ENCODE measurements at regions not wholly inside any gene's neighbourhood (a gene's known extent, or its start where the extent isn't known, plus 50 kb on each side); places are given as distances from the start of the nearest gene placed in this dataset.
"Not testable (repeated sequence)": the region's sequence is repeated elsewhere in the genome, so short reads cannot be mapped to it uniquely, and the experiment has no call there.

DNA sequence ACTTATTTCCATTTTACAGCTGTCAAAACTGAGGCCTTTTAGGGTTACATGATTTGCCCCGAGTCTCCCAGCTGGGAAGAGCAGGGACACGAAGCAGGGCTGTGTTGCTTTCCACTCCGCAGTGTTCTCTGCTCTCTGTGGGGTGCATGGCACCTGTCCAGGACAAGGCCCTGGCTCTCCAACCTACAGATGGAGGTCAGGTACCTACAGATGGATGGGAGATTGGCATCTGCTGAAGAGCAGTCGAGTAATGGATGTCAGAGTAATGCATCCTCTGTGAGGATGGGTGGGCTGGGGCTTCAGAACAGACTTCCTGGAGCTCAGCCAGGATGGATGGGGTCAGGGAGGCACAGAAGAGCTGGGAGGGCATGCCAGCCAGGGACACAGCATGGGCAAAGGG is 85.0 kb downstream of the EMX2 start:
- TF ChIP-seq, protein P1, sequence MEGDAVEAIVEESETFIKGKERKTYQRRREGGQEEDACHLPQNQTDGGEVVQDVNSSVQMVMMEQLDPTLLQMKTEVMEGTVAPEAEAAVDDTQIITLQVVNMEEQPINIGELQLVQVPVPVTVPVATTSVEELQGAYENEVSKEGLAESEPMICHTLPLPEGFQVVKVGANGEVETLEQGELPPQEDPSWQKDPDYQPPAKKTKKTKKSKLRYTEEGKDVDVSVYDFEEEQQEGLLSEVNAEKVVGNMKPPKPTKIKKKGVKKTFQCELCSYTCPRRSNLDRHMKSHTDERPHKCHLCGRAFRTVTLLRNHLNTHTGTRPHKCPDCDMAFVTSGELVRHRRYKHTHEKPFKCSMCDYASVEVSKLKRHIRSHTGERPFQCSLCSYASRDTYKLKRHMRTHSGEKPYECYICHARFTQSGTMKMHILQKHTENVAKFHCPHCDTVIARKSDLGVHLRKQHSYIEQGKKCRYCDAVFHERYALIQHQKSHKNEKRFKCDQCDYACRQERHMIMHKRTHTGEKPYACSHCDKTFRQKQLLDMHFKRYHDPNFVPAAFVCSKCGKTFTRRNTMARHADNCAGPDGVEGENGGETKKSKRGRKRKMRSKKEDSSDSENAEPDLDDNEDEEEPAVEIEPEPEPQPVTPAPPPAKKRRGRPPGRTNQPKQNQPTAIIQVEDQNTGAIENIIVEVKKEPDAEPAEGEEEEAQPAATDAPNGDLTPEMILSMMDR (IDR thresholded peaks at IDR 0.05; ENCODE audit: low read depth, low read length, missing control alignments) = no peak
- Histone ChIP-seq H3K36me3 (replicated peaks) (no peaks in the 10 kb centered on the region), H3K27ac (no peak overlapping the region), H3K4me3 (ENCODE audit: low read depth, low read length) (no peak overlapping the region), H3K27me3 (replicated peaks) (no peaks in the 10 kb centered on the region)
- no peak for DNase-seq
- in situ Hi-C loops (cut with HindIII; ENCODE audit: low pct_ligation_motif_present, low sequenced_read_pairs) = no loop called here

DNA sequence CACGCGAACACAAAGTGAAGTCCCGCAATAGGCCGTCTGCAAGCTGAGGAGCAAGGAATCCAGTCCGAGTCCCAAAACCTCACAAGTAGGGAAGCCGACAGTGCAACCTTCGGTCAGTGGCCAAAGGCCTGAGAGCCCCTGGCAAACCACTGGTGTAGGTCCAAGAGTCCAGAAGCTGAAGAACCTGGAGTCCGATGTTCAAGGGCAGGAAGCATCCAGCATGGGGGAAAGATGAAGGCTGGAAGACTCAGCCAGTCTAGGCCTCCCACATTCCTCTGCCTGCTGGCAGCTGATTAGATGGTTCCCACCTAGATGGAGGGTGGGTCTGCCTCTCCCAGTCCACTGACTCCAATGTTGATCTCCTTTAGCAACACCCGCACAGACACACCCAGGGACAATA is 87.2 kb downstream of the EMX2 start:
- H3K4me3 ChIP-seq (ENCODE audit: low read depth, low read length); H3K27me3 ChIP-seq (replicated peaks); DNase-seq; H3K27ac ChIP-seq; H3K36me3 ChIP-seq (replicated peaks); in situ Hi-C loops (cut with HindIII; ENCODE audit: low pct_ligation_motif_present, low sequenced_read_pairs): not testable (repeated sequence)

DNA sequence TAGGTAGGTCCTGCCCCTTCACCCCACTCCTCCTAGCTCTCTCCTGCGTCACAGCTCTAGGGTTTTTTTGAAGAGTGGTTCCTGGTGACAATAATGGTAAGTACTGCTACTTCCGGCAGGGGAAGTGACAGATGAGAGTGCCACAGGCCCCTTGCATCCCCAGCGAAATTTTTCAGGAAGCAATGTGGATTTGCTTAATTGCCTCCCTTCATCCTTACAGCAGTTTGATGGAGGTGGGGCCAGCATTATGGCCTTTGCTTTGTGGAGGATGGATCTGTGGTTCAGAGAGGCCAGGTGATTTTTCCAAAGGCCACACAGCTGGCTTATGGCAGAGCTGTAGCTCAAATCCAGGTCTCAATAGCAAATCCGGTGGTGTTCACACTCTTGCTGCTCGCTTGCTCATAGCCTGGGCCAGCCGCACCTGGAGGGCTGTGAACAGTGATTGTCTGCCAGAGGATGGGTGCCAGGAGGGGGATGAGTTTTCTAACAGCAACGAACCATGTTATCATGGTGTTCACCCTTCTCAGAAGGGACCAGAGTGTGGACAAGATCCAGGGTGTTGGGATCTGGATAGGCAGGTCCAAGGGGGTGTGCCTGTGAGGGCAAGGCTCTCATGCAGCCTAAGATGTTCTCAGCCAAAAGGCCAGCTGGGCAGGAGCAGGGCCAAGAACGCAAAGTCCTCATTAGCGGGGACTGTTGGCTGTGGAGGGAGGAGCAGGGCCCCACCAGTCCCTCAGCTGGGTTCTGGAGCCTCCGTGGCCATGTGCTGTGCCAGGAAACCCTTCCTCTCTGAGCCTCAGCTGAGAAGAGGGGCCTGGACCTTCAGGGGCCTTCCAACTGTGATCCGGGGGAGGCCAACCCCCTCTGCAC is 89.0 kb downstream of the EMX2 start:
- in situ Hi-C loops (cut with HindIII; ENCODE audit: low pct_ligation_motif_present, low sequenced_read_pairs) = no loop called here
- no peak for DNase-seq

DNA sequence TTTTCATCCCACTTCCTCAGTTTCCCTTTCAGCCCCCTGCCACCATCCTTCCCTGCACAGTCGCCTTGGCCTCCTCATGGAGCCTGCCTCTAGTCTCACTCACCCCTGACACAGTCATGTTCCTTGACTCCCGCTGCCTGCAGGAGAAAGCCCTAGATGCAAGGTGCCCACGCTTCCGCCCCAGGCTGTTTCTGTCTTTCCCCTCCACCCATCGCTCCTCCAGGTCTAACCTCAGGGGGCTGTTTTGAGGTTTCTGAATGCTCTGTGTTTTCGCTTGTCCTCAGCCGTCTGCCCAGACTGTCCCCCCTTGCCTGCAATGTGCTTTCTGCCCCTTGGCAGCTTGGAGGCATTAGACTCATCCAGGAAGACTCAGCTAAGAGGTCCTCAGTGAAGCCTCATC is 89.9 kb downstream of the EMX2 start:
- no peak overlapping the region for H3K27ac ChIP-seq
- TF ChIP-seq, protein P1 (IDR thresholded peaks at IDR 0.05; ENCODE audit: low read depth, low read length, missing control alignments) = no peak
- no peaks in the 10 kb centered on the region for H3K27me3 ChIP-seq (replicated peaks)
- in situ Hi-C loops (cut with HindIII; ENCODE audit: low pct_ligation_motif_present, low sequenced_read_pairs) = no loop called here
- DNase-seq = no peak
- no peak overlapping the region for H3K4me3 ChIP-seq (ENCODE audit: low read depth, low read length)
- H3K36me3 ChIP-seq (replicated peaks) = no peaks in the 10 kb centered on the region

More for the DNA sequence above, 89.0 kb downstream of the EMX2 start:
- H3K4me3 ChIP-seq (ENCODE audit: low read depth, low read length) = no peak overlapping the region
- no peaks in the 10 kb centered on the region for H3K27me3 ChIP-seq (replicated peaks)
- no peak overlapping the region for H3K27ac ChIP-seq
- TF ChIP-seq, protein P1 (IDR thresholded peaks at IDR 0.05; ENCODE audit: low read depth, low read length, missing control alignments) = no peak
- no peaks in the 10 kb centered on the region for H3K36me3 ChIP-seq (replicated peaks)

DNA sequence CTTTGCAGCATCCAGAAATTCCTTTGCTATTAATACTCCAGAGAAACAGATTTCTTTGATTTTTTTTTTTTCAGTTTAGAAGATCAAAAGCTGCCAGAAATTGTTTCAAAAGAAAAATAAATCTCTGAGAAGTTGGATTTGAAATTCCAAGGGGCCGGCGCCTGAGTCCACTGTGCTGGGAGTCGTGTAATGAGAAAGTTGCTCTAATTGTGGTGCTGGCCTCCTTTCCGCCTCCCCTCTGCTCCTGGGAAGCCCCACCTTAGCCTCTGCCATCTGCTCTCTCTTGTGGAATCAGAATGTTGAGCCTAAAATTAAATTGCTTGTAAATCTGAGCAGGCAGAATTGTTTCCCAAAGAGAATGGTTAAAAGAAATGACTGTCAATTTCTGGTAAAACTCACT is 93.3 kb downstream of the EMX2 start:
- Histone ChIP-seq H3K27ac (no peak overlapping the region), H3K36me3 (replicated peaks) (no peaks in the 10 kb centered on the region), H3K27me3 (replicated peaks) (no peaks in the 10 kb centered on the region), H3K4me3 (ENCODE audit: low read depth, low read length) (no peak overlapping the region)
- no peak for DNase-seq
- TF ChIP-seq, protein P1 (IDR thresholded peaks at IDR 0.05; ENCODE audit: low read depth, low read length, missing control alignments) = no peak
- in situ Hi-C loops (cut with HindIII; ENCODE audit: low pct_ligation_motif_present, low sequenced_read_pairs) = no loop called here

DNA sequence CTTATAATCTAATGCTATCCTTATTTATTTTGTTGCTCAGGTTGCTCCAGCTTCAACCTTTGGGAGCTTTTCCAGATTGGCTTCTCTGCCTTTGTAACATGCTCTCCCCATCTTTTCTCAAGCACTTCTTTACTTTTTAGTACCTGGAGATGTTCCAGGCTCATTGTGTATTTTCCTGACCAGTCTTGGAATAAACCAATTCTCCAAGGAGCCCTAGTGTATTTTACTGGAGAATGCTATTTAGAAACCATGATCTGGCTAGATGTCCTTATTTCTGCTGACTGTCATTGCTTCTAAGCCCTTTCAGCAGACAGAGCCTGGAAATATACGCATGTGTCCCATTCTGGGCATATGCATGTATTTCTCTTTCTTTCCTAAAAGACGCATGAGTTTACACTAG is 95.7 kb downstream of the EMX2 start:
- no peak overlapping the region for H3K4me3 ChIP-seq (ENCODE audit: low read depth, low read length)
- H3K27ac ChIP-seq = no peak overlapping the region
- no peak for DNase-seq
- in situ Hi-C loops (cut with HindIII; ENCODE audit: low pct_ligation_motif_present, low sequenced_read_pairs) = no loop called here
- no peaks in the 10 kb centered on the region for H3K27me3 ChIP-seq (replicated peaks)
- H3K36me3 ChIP-seq (replicated peaks) = no peaks in the 10 kb centered on the region
- TF ChIP-seq, protein P1 (IDR thresholded peaks at IDR 0.05; ENCODE audit: low read depth, low read length, missing control alignments) = no peak

All from brain microvascular endothelial cell (primary cell).